HG02884 (cell line): ENCODE measurements at regions not wholly inside any gene's neighbourhood (a gene's known extent, or its start where the extent isn't known, plus 50 kb on each side); places are given as distances from the start of the nearest gene placed in this dataset.

ENCODE experiments used
- ATAC-seq: cut with Tn5 transposase; IDR thresholded peaks from one replicate; pipeline ENCODE4 v1.9.1; 2021; ENCODE audit warnings: mild to moderate bottlenecking, moderate library complexity; ENCODE audit not compliant: unreplicated experiment

GRCh38 chr16:9443864-9444263 is 352.4 kb downstream of the HAPSTR1 start:
- no peak for ATAC-seq

- no peak for ATAC-seq
These were observed 355.2 kb downstream of the HAPSTR1 start for GRCh38 chr16:9446471-9447194.

GRCh38 chr16:9447195-9447551 is 355.7 kb downstream of the HAPSTR1 start:
- no peak for ATAC-seq

GRCh38 chr16:9447699-9448098 is 356.3 kb downstream of the HAPSTR1 start:
- no peak for ATAC-seq

- ATAC-seq = no peak
These were observed 358.2 kb downstream of the HAPSTR1 start for GRCh38 chr16:9449597-9449996.

- ATAC-seq = no peak
These were observed 365.8 kb downstream of the HAPSTR1 start for GRCh38 chr16:9457215-9457614.

- no peak for ATAC-seq
These were observed 367.4 kb downstream of the HAPSTR1 start for GRCh38 chr16:9458816-9459215.

GRCh38 chr16:9462984-9463383 is 371.5 kb downstream of the HAPSTR1 start:
- ATAC-seq = no peak

GRCh38 chr16:9463461-9463860 is 372.0 kb downstream of the HAPSTR1 start:
- ATAC-seq = no peak

- no peak for ATAC-seq
These were observed 373.7 kb downstream of the HAPSTR1 start for GRCh38 chr16:9465161-9465560.

- no peak for ATAC-seq
These were observed 378.1 kb downstream of the HAPSTR1 start for GRCh38 chr16:9469512-9469911.

- ATAC-seq = no peak
These were observed 385.3 kb downstream of the HAPSTR1 start for GRCh38 chr16:9476744-9477143.

- no peak for ATAC-seq
These were observed 387.6 kb downstream of the HAPSTR1 start for GRCh38 chr16:9479008-9479407.

GRCh38 chr16:9480503-9480902 is 389.1 kb downstream of the HAPSTR1 start:
- ATAC-seq = no peak

- no peak for ATAC-seq
These were observed 390.6 kb downstream of the HAPSTR1 start for GRCh38 chr16:9481747-9482730.

GRCh38 chr16:9484426-9484825 is 393.0 kb downstream of the HAPSTR1 start:
- no peak for ATAC-seq

- ATAC-seq = no peak
These were observed 393.4 kb downstream of the HAPSTR1 start for GRCh38 chr16:9484881-9485280.

GRCh38 chr16:9489835-9490467 is 398.5 kb downstream of the HAPSTR1 start:
- no peak for ATAC-seq

GRCh38 chr16:9495824-9496223 is 404.4 kb downstream of the HAPSTR1 start:
- no peak for ATAC-seq

GRCh38 chr16:9497750-9498149 is 406.3 kb downstream of the HAPSTR1 start:
- ATAC-seq = no peak

GRCh38 chr16:9499941-9500593 is 408.6 kb downstream of the HAPSTR1 start:
- no peak for ATAC-seq
